Mammary epithelial cell (primary cell): ENCODE measurements at regions not wholly inside any gene's neighbourhood (a gene's known extent, or its start where the extent isn't known, plus 50 kb on each side); places are given as distances from the start of the nearest gene placed in this dataset.

Source experiments
- EZH2 ChIP-seq: IDR thresholded peaks from 2 replicates; pipeline ENCODE4 v1.6.1; 2012; ENCODE audit warnings: low read length, inconsistent platforms, borderline replicate concordance
- TF ChIP-seq, protein P1 (sequence below), 2 donors: IDR thresholded peaks in 1 of 2; conservative IDR thresholded peaks in 1 of 2; 2 replicates each; pipeline ENCODE4 v1.5.1; 2011 to 2012; ENCODE audit warnings: inconsistent platforms in 2 of 2, low read length in 2 of 2, mild to moderate bottlenecking in 2 of 2, control low read depth in 1 of 2, low read depth in 1 of 2; ENCODE audit not compliant: insufficient read depth in 1 of 2; ENCODE audit errors: extremely low read depth in 1 of 2

DNA sequence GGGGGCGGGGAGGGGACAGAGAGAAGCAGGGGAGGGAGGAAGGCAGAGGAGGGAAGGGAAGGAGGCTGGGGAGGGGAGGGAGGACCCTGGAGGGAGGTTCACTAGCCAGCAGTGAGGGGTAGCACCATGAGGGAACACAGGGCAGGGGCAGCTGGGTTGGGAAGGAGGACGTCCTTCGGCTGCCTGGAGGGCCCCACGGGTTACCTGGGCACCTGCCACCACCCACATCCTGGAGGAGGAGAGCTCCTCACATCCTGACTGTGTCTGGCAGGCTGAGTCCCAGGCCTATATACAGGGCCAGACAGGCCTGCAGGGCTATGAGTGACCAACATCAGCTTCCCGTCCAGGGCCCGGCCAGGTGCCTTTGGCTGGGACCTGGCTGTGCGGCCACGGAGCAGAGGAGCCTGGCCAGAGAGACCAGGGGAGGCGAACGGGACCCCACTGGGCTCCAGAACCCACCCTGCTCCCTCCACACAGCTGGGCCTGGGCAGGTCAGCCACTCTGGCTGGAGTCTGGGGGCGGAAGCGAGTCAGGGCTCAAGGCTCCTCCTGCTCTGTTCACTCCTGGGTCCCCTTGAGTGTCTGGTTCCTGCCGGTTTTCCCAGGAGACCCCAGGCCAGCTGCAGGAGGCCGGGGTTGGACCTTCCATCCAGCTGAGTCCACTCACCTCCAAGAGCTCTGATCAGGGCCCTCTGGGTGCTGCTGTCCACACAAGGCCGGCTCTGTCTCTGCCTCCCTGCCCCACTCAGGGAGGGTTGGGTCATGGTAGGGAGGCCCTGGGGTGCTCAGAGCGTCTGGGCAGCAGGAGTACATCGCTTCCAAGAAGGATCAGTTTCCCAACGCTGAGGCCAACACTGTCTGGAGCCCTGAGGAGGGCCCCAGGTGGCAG is 677.7 kb downstream of the BRD1 start:
- TF ChIP-seq EZH2: no peak
- TF ChIP-seq, protein P1, sequence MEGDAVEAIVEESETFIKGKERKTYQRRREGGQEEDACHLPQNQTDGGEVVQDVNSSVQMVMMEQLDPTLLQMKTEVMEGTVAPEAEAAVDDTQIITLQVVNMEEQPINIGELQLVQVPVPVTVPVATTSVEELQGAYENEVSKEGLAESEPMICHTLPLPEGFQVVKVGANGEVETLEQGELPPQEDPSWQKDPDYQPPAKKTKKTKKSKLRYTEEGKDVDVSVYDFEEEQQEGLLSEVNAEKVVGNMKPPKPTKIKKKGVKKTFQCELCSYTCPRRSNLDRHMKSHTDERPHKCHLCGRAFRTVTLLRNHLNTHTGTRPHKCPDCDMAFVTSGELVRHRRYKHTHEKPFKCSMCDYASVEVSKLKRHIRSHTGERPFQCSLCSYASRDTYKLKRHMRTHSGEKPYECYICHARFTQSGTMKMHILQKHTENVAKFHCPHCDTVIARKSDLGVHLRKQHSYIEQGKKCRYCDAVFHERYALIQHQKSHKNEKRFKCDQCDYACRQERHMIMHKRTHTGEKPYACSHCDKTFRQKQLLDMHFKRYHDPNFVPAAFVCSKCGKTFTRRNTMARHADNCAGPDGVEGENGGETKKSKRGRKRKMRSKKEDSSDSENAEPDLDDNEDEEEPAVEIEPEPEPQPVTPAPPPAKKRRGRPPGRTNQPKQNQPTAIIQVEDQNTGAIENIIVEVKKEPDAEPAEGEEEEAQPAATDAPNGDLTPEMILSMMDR (conservative IDR thresholded peaks at IDR 0.05 in 1 of 2, IDR thresholded peaks at IDR 0.05 in 1 of 2; ENCODE audit: extremely low read depth in 1 of 2, insufficient read depth in 1 of 2, low read depth in 1 of 2, low read length in 2 of 2): no peak
